Neuronal stem cell (in vitro differentiated cells): ENCODE measurements at regions not wholly inside any gene's neighbourhood (a gene's known extent, or its start where the extent isn't known, plus 50 kb on each side); places are given as distances from the start of the nearest gene placed in this dataset.

Experiments used
- DNase-seq: peaks from one replicate; pipeline ENCODE4 v3.0.0-alpha.2; 2013; ENCODE audit warnings: low spot score
- H2AFZ ChIP-seq: one replicate; pipeline ENCODE4 v1.6.1; 2013; ENCODE audit warnings: mild to moderate bottlenecking, low read length, inconsistent platforms
- H2AK5ac ChIP-seq: 2 replicates; pipeline ENCODE4 v1.6.1; 2013; ENCODE audit warnings: low read depth, mild to moderate bottlenecking, inconsistent platforms, low read length, moderate library complexity, mixed read lengths
- H2BK120ac ChIP-seq: 2 replicates; pipeline ENCODE4 v1.6.1; 2013; ENCODE audit warnings: low read depth, mild to moderate bottlenecking, inconsistent platforms, low read length, moderate library complexity, mixed read lengths
- H2BK12ac ChIP-seq: one replicate; pipeline ENCODE4 v1.6.1; 2013; ENCODE audit warnings: low read length, inconsistent platforms
- H2BK15ac ChIP-seq: 2 replicates; pipeline ENCODE4 v1.6.1; 2013; ENCODE audit warnings: mild to moderate bottlenecking, low read length, inconsistent platforms, mixed read lengths
- H2BK5ac ChIP-seq: one replicate; pipeline ENCODE4 v1.6.1; 2013; ENCODE audit warnings: inconsistent platforms, mild to moderate bottlenecking, low read length, moderate library complexity
- H3K14ac ChIP-seq: one replicate; pipeline ENCODE4 v1.6.1; 2013; ENCODE audit warnings: low read length, inconsistent platforms
- H3K18ac ChIP-seq: 2 replicates; pipeline ENCODE4 v1.6.1; 2013; ENCODE audit warnings: low read length, inconsistent platforms
- H3K23ac ChIP-seq: 2 replicates; pipeline ENCODE4 v1.6.1; 2013; ENCODE audit warnings: low read depth, mild to moderate bottlenecking, mixed read lengths, low read length, inconsistent platforms; ENCODE audit not compliant: poor library complexity
- H3K27ac ChIP-seq: replicated peaks from 3 replicates; pipeline ENCODE4 v1.5.1; 2013; ENCODE audit warnings: low read length, inconsistent platforms
- H3K27me3 ChIP-seq, 3 experiments: 2 replicates each; pipeline ENCODE4 v1.6.1; 2013; ENCODE audit warnings: low read length in 3 of 3, mild to moderate bottlenecking in 2 of 3, inconsistent platforms in 1 of 3, low read depth in 1 of 3, mixed read lengths in 1 of 3, moderate library complexity in 1 of 3; ENCODE audit not compliant: control insufficient read depth in 3 of 3, insufficient read depth in 3 of 3
- H3K36me3 ChIP-seq, 2 donors: replicated peaks in 1 of 2; 2 replicates each; pipeline ENCODE4 v1.6.1; 2013; ENCODE audit warnings: low read length in 2 of 2; ENCODE audit not compliant: control insufficient read depth in 2 of 2, insufficient read depth in 2 of 2
- H3K4ac ChIP-seq: 2 replicates; pipeline ENCODE4 v1.6.1; 2013; ENCODE audit warnings: inconsistent platforms, mild to moderate bottlenecking, low read length, moderate library complexity
- H3K4me1 ChIP-seq, 2 donors: 1 replicate in 1 of 2; 2 replicates in 1 of 2; pipeline ENCODE4 v1.6.1; 2013; ENCODE audit warnings: low read length in 2 of 2, low read depth in 1 of 2; ENCODE audit not compliant: control insufficient read depth in 2 of 2, insufficient read depth in 1 of 2
- H3K4me2 ChIP-seq: one replicate; pipeline ENCODE4 v1.6.1; 2013; ENCODE audit warnings: mild to moderate bottlenecking, low read length, inconsistent platforms; ENCODE audit not compliant: insufficient read depth, poor library complexity, severe bottlenecking
- H3K4me3 ChIP-seq, 2 donors: 2 replicates each; pipeline ENCODE4 v1.5.1; 2013; ENCODE audit warnings: low read length in 2 of 2, mild to moderate bottlenecking in 2 of 2, inconsistent platforms in 1 of 2, moderate library complexity in 1 of 2
- H3K79me1 ChIP-seq: one replicate; pipeline ENCODE4 v1.6.1; 2013; ENCODE audit warnings: low read depth, mild to moderate bottlenecking, inconsistent platforms, low read length, moderate library complexity
- H3K9ac ChIP-seq: one replicate; pipeline ENCODE4 v1.6.1; 2013; ENCODE audit warnings: mild to moderate bottlenecking, low read depth, low read length, inconsistent platforms; ENCODE audit not compliant: poor library complexity
- H3K9me3 ChIP-seq, 2 donors: replicated peaks in 1 of 2; 2 replicates each; pipeline versions ENCODE3 to v1.6.1; 2013; ENCODE audit warnings: low read length in 2 of 2, mild to moderate bottlenecking in 2 of 2, inconsistent platforms in 1 of 2, low read depth in 1 of 2, mixed read lengths in 1 of 2, moderate library complexity in 1 of 2; ENCODE audit not compliant: control insufficient read depth in 2 of 2, insufficient read depth in 1 of 2
- H4K8ac ChIP-seq: one replicate; pipeline ENCODE4 v1.6.1; 2013; ENCODE audit warnings: low read depth, mild to moderate bottlenecking, inconsistent platforms, low read length, moderate library complexity
- H4K91ac ChIP-seq: one replicate; pipeline ENCODE4 v1.6.1; 2013; ENCODE audit warnings: low read length, low read depth, mild to moderate bottlenecking, inconsistent platforms; ENCODE audit not compliant: poor library complexity
- WGBS, 2 donors: extraction: QIAGEN DNeasy Blood & Tissue Kit; methylation state at CpG; one replicate each; pipeline ENCODE4 v1.1.7; 2013; ENCODE audit warnings: missing lambda C conversion rate in 2 of 2, mixed read lengths in 1 of 2; ENCODE audit not compliant: insufficient read length in 2 of 2, insufficient replicate concordance in 1 of 2; ENCODE audit errors: extremely low coverage in 2 of 2; 5-methylcytosine and 5-hydroxymethylcytosine counted together

DNA sequence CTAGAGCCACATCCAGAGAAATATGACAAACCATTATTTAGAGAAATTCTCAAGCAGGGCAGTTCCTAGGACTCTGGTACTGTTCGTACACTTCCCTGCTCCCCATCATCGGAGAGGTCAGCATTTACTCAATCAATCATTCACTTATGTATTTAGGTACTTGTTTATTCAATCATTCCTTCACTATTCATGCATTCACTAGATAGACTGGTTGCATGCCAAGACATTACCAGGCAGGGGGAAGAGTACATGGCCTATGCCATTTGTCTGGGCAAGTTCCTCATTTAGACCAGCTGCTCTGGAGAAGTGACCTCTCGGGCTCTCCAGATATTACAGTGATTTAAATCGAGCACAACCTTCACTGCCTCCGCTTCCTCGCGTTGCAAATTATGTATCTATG lies 603.4 kb downstream of the KCNJ2 start:
- WGBS, 2 donors, result no CpG with 5 or more reads among the region's 7 CpGs
- no peak for DNase-seq

DNA sequence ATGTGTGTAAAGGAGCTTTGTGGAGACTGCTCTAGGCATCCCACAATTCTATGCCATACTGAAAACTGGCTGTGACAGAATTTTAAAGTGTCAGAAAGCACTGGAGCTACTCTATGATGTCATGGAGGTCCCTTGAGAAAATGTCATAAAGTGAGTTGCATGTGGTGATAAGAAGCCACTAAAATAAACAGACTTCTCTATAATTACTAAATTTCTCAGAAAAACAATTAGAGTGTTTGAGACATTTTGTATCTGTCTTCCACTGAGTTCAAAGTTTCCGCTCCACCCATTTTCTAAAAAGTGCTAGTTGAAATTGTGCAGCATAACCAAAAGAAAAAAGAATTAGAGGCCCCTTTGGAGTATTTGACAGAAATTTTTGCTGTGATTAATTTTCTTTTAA lies 603.9 kb downstream of the KCNJ2 start:
- no peak overlapping the region for H4K8ac ChIP-seq
- DNase-seq, result no peak
- no peak overlapping the region for H2BK5ac ChIP-seq
- no peaks in the 10 kb centered on the region for H3K9me3 ChIP-seq
- no peaks in the 10 kb centered on the region for H3K79me1 ChIP-seq
- H3K18ac ChIP-seq, result no peak overlapping the region
- H2BK120ac ChIP-seq, result no peak overlapping the region
- H3K4me1 ChIP-seq, result peaks cover 3 to 22% of the 10 kb centered on the region in 2 donors
- no peak overlapping the region for H2BK12ac ChIP-seq
- H3K4ac ChIP-seq, result no peak overlapping the region
- H3K27ac ChIP-seq, result no peak overlapping the region
- H3K23ac ChIP-seq, result no peak overlapping the region
- no peak overlapping the region for H3K14ac ChIP-seq
- H3K4me2 ChIP-seq, result no peak overlapping the region
- H3K36me3 ChIP-seq, result no peaks in the 10 kb centered on the region
- H2AK5ac ChIP-seq, result no peak overlapping the region
- H3K9ac ChIP-seq, result no peak overlapping the region
- WGBS, 2 donors, result no CpG with 5 or more reads among the region's 1 CpG
- no peak overlapping the region for H2AFZ ChIP-seq
- no peak overlapping the region for H2BK15ac ChIP-seq
- H4K91ac ChIP-seq, result no peak overlapping the region
- no peak overlapping the region for H3K4me3 ChIP-seq
- H3K27me3 ChIP-seq, result no peaks in the 10 kb centered on the region

More for the DNA sequence above, 603.4 kb downstream of the KCNJ2 start:
- no peaks in the 10 kb centered on the region for H3K9me3 ChIP-seq
- no peaks in the 10 kb centered on the region for H3K36me3 ChIP-seq
- no peak overlapping the region for H2AFZ ChIP-seq
- no peaks in the 10 kb centered on the region for H3K27me3 ChIP-seq
- H3K4me3 ChIP-seq, result no peak overlapping the region
- no peaks in the 10 kb centered on the region for H3K79me1 ChIP-seq
- H3K27ac ChIP-seq, result no peak overlapping the region
- no peak overlapping the region for H3K4ac ChIP-seq
- H4K8ac ChIP-seq, result no peak overlapping the region
- H2AK5ac ChIP-seq, result no peak overlapping the region
- H3K9ac ChIP-seq, result no peak overlapping the region
- H3K4me1 ChIP-seq, result peaks cover 3 to 22% of the 10 kb centered on the region in 2 donors
- H3K23ac ChIP-seq, result no peak overlapping the region
- H2BK5ac ChIP-seq, result no peak overlapping the region
- H2BK12ac ChIP-seq, result no peak overlapping the region
- H3K18ac ChIP-seq, result no peak overlapping the region
- no peak overlapping the region for H2BK120ac ChIP-seq
- H3K14ac ChIP-seq, result no peak overlapping the region
- H2BK15ac ChIP-seq, result no peak overlapping the region
- H3K4me2 ChIP-seq, result no peak overlapping the region
- H4K91ac ChIP-seq, result no peak overlapping the region

DNA sequence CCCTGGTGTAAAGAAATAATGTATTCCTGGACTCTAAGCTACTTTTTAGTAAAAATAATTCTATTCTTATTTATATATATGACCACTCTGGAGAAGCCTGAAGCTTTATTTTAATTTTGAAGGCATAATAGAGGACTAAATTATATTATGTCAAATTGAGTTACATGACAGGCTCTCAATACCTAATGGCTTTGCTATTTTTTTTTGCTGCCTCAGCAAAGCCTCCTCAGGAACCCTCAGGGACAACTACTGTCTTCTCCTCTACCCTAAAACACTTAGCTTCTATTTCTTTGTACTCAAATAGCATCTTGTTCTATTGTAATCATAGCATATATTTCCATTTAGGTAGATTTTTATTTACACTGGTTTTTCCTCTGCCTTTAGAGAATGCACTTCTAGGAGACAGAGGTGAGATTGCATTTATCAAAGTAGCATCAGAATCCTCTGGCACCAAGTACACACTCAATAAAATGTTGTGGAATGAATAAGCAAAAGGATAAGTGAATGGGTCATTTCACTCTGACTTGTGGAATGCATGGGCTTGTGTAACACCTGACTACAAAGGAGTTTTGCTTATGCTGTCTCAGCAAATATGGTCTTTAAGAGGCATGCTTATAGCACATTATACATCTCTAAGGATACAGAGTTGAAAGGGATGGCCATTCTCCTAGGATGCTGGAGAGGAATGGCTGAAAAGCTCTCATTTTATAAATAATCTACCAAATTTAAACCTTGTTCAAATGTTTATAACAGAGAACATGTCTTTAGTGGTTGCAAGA lies 605.2 kb downstream of the KCNJ2 start:
- Histone ChIP-seq H2AFZ (no peak overlapping the region), H3K27ac (no peak overlapping the region), H2BK15ac (no peak overlapping the region), H4K8ac (no peak overlapping the region), H3K4me2 (no peak overlapping the region), H3K27me3 (no peaks in the 10 kb centered on the region), H3K9ac (no peak overlapping the region), H3K4me1 (peaks cover 3 to 22% of the 10 kb centered on the region in 2 donors), H3K23ac (no peak overlapping the region), H2AK5ac (no peak overlapping the region), H3K14ac (no peak overlapping the region), H4K91ac (no peak overlapping the region), H3K36me3 (no peaks in the 10 kb centered on the region), H2BK12ac (no peak overlapping the region), H3K18ac (no peak overlapping the region), H2BK120ac (no peak overlapping the region), H3K4ac (no peak overlapping the region), H2BK5ac (no peak overlapping the region), H3K79me1 (no peaks in the 10 kb centered on the region), H3K4me3 (no peak overlapping the region), H3K9me3 (no peaks in the 10 kb centered on the region)
- no peak for DNase-seq

DNA sequence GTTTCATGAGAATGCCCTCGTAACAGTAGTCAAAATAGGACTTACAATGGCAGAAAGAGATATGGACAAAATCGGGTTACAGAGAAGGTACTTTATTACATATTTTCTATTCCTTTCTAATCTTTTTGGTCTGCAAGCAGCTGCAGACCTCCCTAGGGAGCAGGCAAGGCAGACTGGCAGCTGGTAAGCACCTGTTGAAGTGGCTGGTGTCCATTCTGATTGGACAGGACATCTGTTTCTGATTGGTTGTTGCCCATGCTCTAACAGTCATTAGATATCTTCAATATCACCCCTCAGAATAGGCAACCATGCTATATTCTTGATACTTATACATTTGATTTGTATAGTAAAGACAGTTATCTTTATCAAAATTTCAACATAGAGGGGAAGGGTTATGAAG lies 606.3 kb downstream of the KCNJ2 start:
- Histone ChIP-seq H3K79me1 (no peaks in the 10 kb centered on the region), H2BK120ac (no peak overlapping the region), H3K14ac (no peak overlapping the region), H3K4me2 (no peak overlapping the region), H2AK5ac (no peak overlapping the region), H3K4ac (no peak overlapping the region), H2BK12ac (no peak overlapping the region), H3K27me3 (no peaks in the 10 kb centered on the region), H4K8ac (no peak overlapping the region), H2AFZ (no peak overlapping the region), H3K4me3 (no peak overlapping the region), H3K4me1 (peaks cover 3 to 18% of the 10 kb centered on the region in 2 donors), H3K36me3 (no peaks in the 10 kb centered on the region), H3K18ac (no peak overlapping the region), H4K91ac (no peak overlapping the region), H2BK15ac (no peak overlapping the region), H3K27ac (no peak overlapping the region), H3K9ac (no peak overlapping the region), H3K9me3 (no peaks in the 10 kb centered on the region), H2BK5ac (no peak overlapping the region), H3K23ac (no peak overlapping the region)
- WGBS, 2 donors, result no CpG with 5 or more reads among the region's 2 CpGs
- no peak for DNase-seq
